Naive thymus-derived CD8-positive, alpha-beta T cell (primary cell): ENCODE measurements at regions not wholly inside any gene's neighbourhood (a gene's known extent, or its start where the extent isn't known, plus 50 kb on each side); places are given as distances from the start of the nearest gene placed in this dataset.
A peak's percentile ranks its signal among the peaks of the same experiment; 100 is the strongest.

ENCODE experiments used
- ATAC-seq, 2 donors: fragments of 150-1000 bp; cut with Tn5 transposase in 1 of 2; sonication (Bioruptor Pico), chemical (Tn5 transposase) in 1 of 2; 1 replicate in 1 of 2; 2 replicates in 1 of 2; pipeline ENCODE4 v1.10.0; 2021; ENCODE audit warnings: mild to moderate bottlenecking in 2 of 2, moderate library complexity in 2 of 2
- POLR2A ChIA-PET: fragments of 350-600 bp; sonication (Branson Sonifier 250); formaldehyde crosslinking; loops from one replicate; lab custom pipeline; 2021; ENCODE audit warnings: antibody characterized with exemption; lab: Charles Lee
- DNase-seq, 10 donors: peaks; one replicate each; pipeline versions ENCODE4 v3.0.0 to v3.0.0-alpha.2; 2020 to 2022
- H3K27ac Mint-ChIP-seq, 10 donors: one replicate each; pipeline ENCODE4 v1.8.0; 2020 to 2022; ENCODE audit warnings: mild to moderate bottlenecking in 10 of 10, mixed read lengths in 10 of 10, moderate library complexity in 4 of 10, inconsistent platforms in 1 of 10
- H3K27me3 Mint-ChIP-seq, 5 donors: one replicate each; pipeline ENCODE4 v1.8.0; 2021 to 2022; ENCODE audit warnings: mixed read lengths in 5 of 5
- H3K36me3 Mint-ChIP-seq, 3 donors: one replicate each; pipeline ENCODE4 v1.8.0; 2020 to 2022; ENCODE audit warnings: mixed read lengths in 3 of 3, mild to moderate bottlenecking in 2 of 3, inconsistent platforms in 1 of 3
- H3K4me1 Mint-ChIP-seq, 4 donors: one replicate each; pipeline ENCODE4 v1.8.0; 2021 to 2022; ENCODE audit warnings: mixed read lengths in 4 of 4
- H3K4me3 Mint-ChIP-seq, 10 donors: one replicate each; pipeline ENCODE4 v1.8.0; 2020 to 2022; ENCODE audit warnings: mild to moderate bottlenecking in 10 of 10, mixed read lengths in 10 of 10, moderate library complexity in 6 of 10, inconsistent platforms in 1 of 10
- H3K9me3 Mint-ChIP-seq, 9 donors: one replicate each; pipeline ENCODE4 v1.8.0; 2020 to 2022; ENCODE audit warnings: mixed read lengths in 9 of 9, mild to moderate bottlenecking in 3 of 9, inconsistent platforms in 1 of 9, moderate library complexity in 1 of 9

- H3K9me3 Mint-ChIP-seq, result peaks cover 0 to 13% (median 0%) of the 10 kb centered on the region in 9 donors
- ATAC-seq (no peak), DNase-seq (no peak)
- H3K36me3 Mint-ChIP-seq, result no peaks in the 10 kb centered on the region
- H3K4me1 Mint-ChIP-seq, result peaks cover 0 to 2% (median 0%) of the 10 kb centered on the region in 4 donors
- POLR2A ChIA-PET, result no interaction called here
- no peak overlapping the region for H3K4me3 Mint-ChIP-seq
- H3K27me3 Mint-ChIP-seq, result peaks cover 0 to 12% (median 0%) of the 10 kb centered on the region in 5 donors
- no peak overlapping the region for H3K27ac Mint-ChIP-seq
Measured at GRCh38 chr14:53603994-53604393, 352.6 kb downstream of the BMP4 start.

- DNase-seq (no peak), ATAC-seq (no peak)
- H3K27me3 Mint-ChIP-seq, result peaks cover 0 to 9% (median 0%) of the 10 kb centered on the region in 5 donors
- POLR2A ChIA-PET, result no interaction called here
- no peak overlapping the region for H3K27ac Mint-ChIP-seq
- no peaks in the 10 kb centered on the region for H3K36me3 Mint-ChIP-seq
- no peak overlapping the region for H3K4me3 Mint-ChIP-seq
- peaks cover 0 to 2% (median 0%) of the 10 kb centered on the region in 4 donors for H3K4me1 Mint-ChIP-seq
- H3K9me3 Mint-ChIP-seq, result peaks cover 0 to 13% (median 2%) of the 10 kb centered on the region in 9 donors
Measured at GRCh38 chr14:53601409-53601808, 355.2 kb downstream of the BMP4 start.

GRCh38 chr14:53599221-53599945 lies 357.2 kb downstream of the BMP4 start:
- no peak overlapping the region for H3K4me3 Mint-ChIP-seq
- ATAC-seq (no peak), DNase-seq (no peak)
- no peaks in the 10 kb centered on the region for H3K36me3 Mint-ChIP-seq
- peaks cover 0 to 2% (median 0%) of the 10 kb centered on the region in 4 donors for H3K4me1 Mint-ChIP-seq
- POLR2A ChIA-PET, result no interaction called here
- peaks cover 0 to 9% (median 0%) of the 10 kb centered on the region in 5 donors for H3K27me3 Mint-ChIP-seq
- peaks cover 0 to 21% (median 6%) of the 10 kb centered on the region in 9 donors for H3K9me3 Mint-ChIP-seq
- H3K27ac Mint-ChIP-seq, result no peak overlapping the region

GRCh38 chr14:53596853-53597525 lies 359.6 kb downstream of the BMP4 start:
- no peaks in the 10 kb centered on the region for H3K36me3 Mint-ChIP-seq
- no peaks in the 10 kb centered on the region for H3K4me1 Mint-ChIP-seq
- H3K27ac Mint-ChIP-seq, result peak overlapping the region in 1 of 10 donors; percentile 69
- no peak overlapping the region for H3K4me3 Mint-ChIP-seq
- DNase-seq (no peak), ATAC-seq (no peak)
- H3K27me3 Mint-ChIP-seq, result peaks cover 0 to under 1% (median 0%) of the 10 kb centered on the region in 5 donors
- POLR2A ChIA-PET, result no interaction called here
- peaks cover 0 to 22% (median 8%) of the 10 kb centered on the region in 9 donors for H3K9me3 Mint-ChIP-seq

- H3K27me3 Mint-ChIP-seq, result peaks cover 0 to 7% (median 0%) of the 10 kb centered on the region in 5 donors
- H3K36me3 Mint-ChIP-seq, result no peaks in the 10 kb centered on the region
- POLR2A ChIA-PET, result no interaction called here
- peaks cover 2 to 26% (median 10%) of the 10 kb centered on the region in 9 donors for H3K9me3 Mint-ChIP-seq
- no peaks in the 10 kb centered on the region for H3K4me1 Mint-ChIP-seq
- no peak overlapping the region for H3K4me3 Mint-ChIP-seq
- no peak overlapping the region for H3K27ac Mint-ChIP-seq
- DNase-seq, result no peak
- ATAC-seq, result no peak
Measured at GRCh38 chr14:53591816-53592215, 364.8 kb downstream of the BMP4 start.

GRCh38 chr14:53581504-53581903 lies 375.1 kb downstream of the BMP4 start:
- POLR2A ChIA-PET, result no interaction called here
- H3K4me1 Mint-ChIP-seq, result no peaks in the 10 kb centered on the region
- DNase-seq (no peak), ATAC-seq (no peak)
- peaks cover 0 to 20% (median 2%) of the 10 kb centered on the region in 9 donors for H3K9me3 Mint-ChIP-seq
- peaks cover 0 to 7% (median 0%) of the 10 kb centered on the region in 3 donors for H3K36me3 Mint-ChIP-seq
- no peak overlapping the region for H3K27ac Mint-ChIP-seq
- peaks cover 0 to 13% (median 1%) of the 10 kb centered on the region in 5 donors for H3K27me3 Mint-ChIP-seq
- H3K4me3 Mint-ChIP-seq, result no peak overlapping the region

- ATAC-seq, result no peak
- DNase-seq, result no peak
- Mint-ChIP-seq H3K4me3 (no peak overlapping the region), H3K27me3 (peaks cover 8 to 14% (median 13%) of the 10 kb centered on the region in 5 donors), H3K27ac (no peak overlapping the region), H3K9me3 (peaks cover 2 to 28% (median 10%) of the 10 kb centered on the region in 9 donors), H3K4me1 (no peaks in the 10 kb centered on the region), H3K36me3 (peaks cover 0 to 9% (median 2%) of the 10 kb centered on the region in 3 donors)
- POLR2A ChIA-PET, result no interaction called here
Measured at GRCh38 chr14:53571641-53572328, 384.8 kb downstream of the BMP4 start.

- Mint-ChIP-seq H3K9me3 (peaks cover 2 to 30% (median 10%) of the 10 kb centered on the region in 9 donors), H3K27me3 (peaks cover 8 to 14% (median 13%) of the 10 kb centered on the region in 5 donors), H3K4me3 (no peak overlapping the region), H3K4me1 (no peaks in the 10 kb centered on the region), H3K36me3 (peaks cover 0 to 4% (median 2%) of the 10 kb centered on the region in 3 donors), H3K27ac (no peak overlapping the region)
- DNase-seq (no peak), ATAC-seq (no peak)
- POLR2A ChIA-PET, result no interaction called here
Measured at GRCh38 chr14:53570411-53571387, 385.9 kb downstream of the BMP4 start.

- Mint-ChIP-seq H3K9me3 (peaks cover 0 to 34% (median 12%) of the 10 kb centered on the region in 9 donors), H3K27ac (no peak overlapping the region), H3K27me3 (peaks cover 8 to 14% (median 12%) of the 10 kb centered on the region in 5 donors), H3K36me3 (peaks cover 0 to 4% (median 2%) of the 10 kb centered on the region in 3 donors), H3K4me3 (no peak overlapping the region), H3K4me1 (no peaks in the 10 kb centered on the region)
- ATAC-seq (no peak), DNase-seq (no peak)
- POLR2A ChIA-PET, result no interaction called here
Measured at GRCh38 chr14:53569446-53569845, 387.2 kb downstream of the BMP4 start.

GRCh38 chr14:53567236-53567780 lies 389.3 kb downstream of the BMP4 start:
- Mint-ChIP-seq H3K36me3 (peaks cover 0 to 10% (median 2%) of the 10 kb centered on the region in 3 donors), H3K9me3 (peaks cover 0 to 52% (median 19%) of the 10 kb centered on the region in 9 donors), H3K27me3 (peaks cover 8 to 14% (median 10%) of the 10 kb centered on the region in 5 donors), H3K4me3 (no peak overlapping the region), H3K27ac (no peak overlapping the region), H3K4me1 (no peaks in the 10 kb centered on the region)
- ATAC-seq, result no peak
- DNase-seq, result no peak
- POLR2A ChIA-PET, result no interaction called here

- H3K36me3 Mint-ChIP-seq, result peaks cover 0 to 25% (median 2%) of the 10 kb centered on the region in 3 donors
- H3K4me3 Mint-ChIP-seq, result no peak overlapping the region
- peaks cover 0 to 6% (median 4%) of the 10 kb centered on the region in 5 donors for H3K27me3 Mint-ChIP-seq
- H3K27ac Mint-ChIP-seq, result no peak overlapping the region
- peaks cover 4 to 62% (median 30%) of the 10 kb centered on the region in 9 donors for H3K9me3 Mint-ChIP-seq
- ATAC-seq, result no peak
- no peaks in the 10 kb centered on the region for H3K4me1 Mint-ChIP-seq
- POLR2A ChIA-PET, result no interaction called here
- DNase-seq, result no peak
Measured at GRCh38 chr14:53564870-53565269, 391.8 kb downstream of the BMP4 start.
